K562 (cell line): ENCODE measurements at regions not wholly inside any gene's neighbourhood (a gene's known extent, or its start where the extent isn't known, plus 50 kb on each side); places are given as distances from the start of the nearest gene placed in this dataset.

Experiments used
- CREB3 ChIP-seq: fragments of 450-650 bp; conservative IDR thresholded peaks from 2 replicates; pipeline ENCODE4 v1.6.1; 2016; ENCODE audit warnings: missing genetic modification characterization, low read depth, mild to moderate bottlenecking, missing compliant biosample characterization, moderate library complexity
- CTCF ChIP-seq, 3 experiments: IDR thresholded peaks in 2 of 3; conservative IDR thresholded peaks in 1 of 3; 2 replicates each; pipeline ENCODE4 v1.5.1; 2011 to 2012; ENCODE audit warnings: low read length in 3 of 3, mild to moderate bottlenecking in 3 of 3, control low read depth in 2 of 3, improper control_type of control experiment in 1 of 3, inconsistent platforms in 1 of 3, low read depth in 1 of 3, mixed read lengths in 1 of 3, moderate library complexity in 1 of 3; ENCODE audit not compliant: insufficient read depth in 2 of 3
- KAT8 ChIP-seq: fragments of 450-650 bp; IDR thresholded peaks from 2 replicates; pipeline ENCODE4 v1.6.1; 2016; ENCODE audit warnings: low read depth, mild to moderate bottlenecking
- MEIS2 ChIP-seq: fragments of 450-650 bp; IDR thresholded peaks from 2 replicates; pipeline ENCODE4 v1.6.1; 2014; ENCODE audit warnings: mild to moderate bottlenecking; ENCODE audit not compliant: partially characterized antibody
- NONO ChIP-seq, 2 experiments: fragments of 200-400 bp in 1 of 2; fragments of 450-650 bp in 1 of 2; formaldehyde crosslinking in 1 of 2; IDR thresholded peaks; 2 replicates each; pipeline ENCODE4 v1.6.1; 2017; ENCODE audit warnings: low read depth in 2 of 2, mild to moderate bottlenecking in 2 of 2, moderate library complexity in 2 of 2, low read length in 1 of 2
- NR2F6 ChIP-seq: fragments of 450-650 bp; formaldehyde crosslinking; IDR thresholded peaks from 2 replicates; pipeline ENCODE4 v1.4.0; 2020; ENCODE audit warnings: mild to moderate bottlenecking
- PBX2 ChIP-seq, 2 experiments: IDR thresholded peaks in 1 of 2; conservative IDR thresholded peaks in 1 of 2; 2 replicates each; pipeline ENCODE4 v1.6.1; 2016; ENCODE audit warnings: low read depth in 2 of 2, mild to moderate bottlenecking in 1 of 2, missing compliant biosample characterization in 1 of 2, missing genetic modification characterization in 1 of 2, moderate library complexity in 1 of 2
- RAD21 ChIP-seq, 2 experiments: fragments of 250-450 bp in 1 of 2; fragments of 450-650 bp in 1 of 2; sonication (Bioruptor Pico) in 1 of 2; formaldehyde crosslinking in 1 of 2; IDR thresholded peaks in 1 of 2; conservative IDR thresholded peaks in 1 of 2; 2 replicates each; pipeline versions ENCODE4 v1.4.0 to v1.8.0; 2020 to 2022; ENCODE audit warnings: mild to moderate bottlenecking in 2 of 2, moderate library complexity in 1 of 2
- RCOR1 ChIP-seq, 2 experiments: IDR thresholded peaks; 2 replicates each; pipeline ENCODE4 v1.6.1; 2012; ENCODE audit warnings: low read depth in 2 of 2, low read length in 2 of 2, borderline replicate concordance in 1 of 2, improper control_type of control experiment in 1 of 2
- TEAD1 ChIP-seq, 2 experiments: fragments of 450-650 bp in 1 of 2; sonication (generic) in 1 of 2; formaldehyde crosslinking; IDR thresholded peaks; 2 replicates each; pipeline versions ENCODE4 v1.4.0 to v1.8.0; 2020 to 2022; ENCODE audit warnings: mild to moderate bottlenecking in 2 of 2, missing genetic modification reagents in 1 of 2
- ZBTB17 ChIP-seq: fragments of 450-650 bp; formaldehyde crosslinking; IDR thresholded peaks from 2 replicates; pipeline ENCODE4 v1.4.0; 2020; ENCODE audit warnings: mild to moderate bottlenecking
- ZKSCAN8 ChIP-seq: fragments of 200-800 bp; sonication (Bioruptor generic); IDR thresholded peaks from 2 replicates; pipeline ENCODE4 v1.6.1; 2016; ENCODE audit warnings: missing genetic modification characterization, missing compliant biosample characterization
- ZNF384 ChIP-seq: IDR thresholded peaks from 2 replicates; pipeline ENCODE4 v1.6.1; 2012; ENCODE audit warnings: low read depth, low read length, improper control_type of control experiment
- ZNF79 ChIP-seq: fragments of 250-450 bp; sonication (Bioruptor Pico); IDR thresholded peaks from 2 replicates; pipeline ENCODE4 v1.4.0; 2020; ENCODE audit warnings: low read depth, mild to moderate bottlenecking, moderate library complexity

- TF ChIP-seq PBX2 (CRISPR knock-in tag; IDR thresholded peaks at IDR 0.05; ENCODE audit: low read depth) (no peak), PBX2 (tag; conservative IDR thresholded peaks at IDR 0.05; ENCODE audit: low read depth) (0 out of 2 replicates have a peak, but pooled peaks have one; percentile 18), CTCF (IDR thresholded peaks at IDR 0.05 in 2 of 3, conservative IDR thresholded peaks at IDR 0.05 in 1 of 3; ENCODE audit: insufficient read depth in 2 of 3, low read depth in 1 of 3, low read length in 3 of 3) (peak; percentile 73 to 84 (median 80)), ZBTB17 (CRISPR knock-in tag) (no peak), KAT8 (no peak), ZNF384 (peak; percentile 97), TEAD1 (CRISPR knock-in tag; IDR thresholded peaks at IDR 0.05) (peak in 1 of 2 experiments; percentile 41; a peak in 1 of 4 replicates), NONO (IDR thresholded peaks at IDR 0.05; ENCODE audit: low read depth in 2 of 2, low read length in 1 of 2) (no peak), ZKSCAN8 (no peak), RAD21 (CRISPR knock-in tag; conservative IDR thresholded peaks at IDR 0.05 in 1 of 2, IDR thresholded peaks at IDR 0.05 in 1 of 2) (peak; percentile 65 to 77), ZNF79 (CRISPR knock-in tag) (no peak), CREB3 (tag) (no peak), NR2F6 (no peak), MEIS2 (peak; percentile 27), RCOR1 (IDR thresholded peaks at IDR 0.05; ENCODE audit: borderline replicate concordance in 1 of 2, low read depth in 2 of 2, low read length in 2 of 2) (no peak)
Measured at GRCh38 chr19:28466107-28467045, 746.6 kb downstream of the UQCRFS1 start (continued).
